ENCODE measurements at regions not wholly inside any gene's neighbourhood (a gene's known extent, or its start where the extent isn't known, plus 50 kb on each side); places are given as distances from the start of the nearest gene placed in this dataset.

DNA sequence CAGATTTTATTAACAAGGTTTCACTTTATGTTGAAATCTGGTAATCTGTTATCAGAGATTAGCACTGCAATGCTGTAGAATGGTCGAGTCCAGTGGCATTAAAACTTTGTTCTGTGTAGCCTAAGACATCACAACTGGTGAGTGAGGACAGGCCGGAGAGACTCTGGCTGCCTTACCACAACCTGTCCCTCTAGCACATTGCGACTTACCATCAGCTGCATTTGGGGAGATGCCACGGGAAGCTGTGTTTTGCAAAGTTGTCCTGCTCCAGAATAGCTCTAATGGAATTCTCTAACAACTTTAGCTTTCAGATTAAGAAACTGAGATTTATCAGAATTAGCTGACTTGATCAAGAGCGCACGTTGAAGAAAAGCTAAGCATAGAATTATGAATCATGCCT, 493.3 kb downstream of the MAFB start (continued):
- TF ChIP-seq RNF2 (IDR thresholded peaks at IDR 0.05; ENCODE audit: borderline replicate concordance, low read depth, low read length, missing control alignments, poor library complexity, severe bottlenecking) (no peak), GABPA (IDR thresholded peaks at IDR 0.05; ENCODE audit: borderline replicate concordance, insufficient read depth, low read length) (no peak), CHD2 (IDR thresholded peaks at IDR 0.05; ENCODE audit: low read length) (no peak), EP300 (IDR thresholded peaks at IDR 0.05; ENCODE audit: borderline replicate concordance in 1 of 2, low read depth in 2 of 2, low read length in 2 of 2) (no peak), RBBP5 (IDR thresholded peaks at IDR 0.05; ENCODE audit: borderline replicate concordance, low read depth, low read length) (no peak)
